ENCODE measurements at regions not wholly inside any gene's neighbourhood (a gene's known extent, or its start where the extent isn't known, plus 50 kb on each side); places are given as distances from the start of the nearest gene placed in this dataset.
"Not testable (repeated sequence)": the region's sequence is repeated elsewhere in the genome, so short reads cannot be mapped to it uniquely, and the experiment has no call there.

DNA sequence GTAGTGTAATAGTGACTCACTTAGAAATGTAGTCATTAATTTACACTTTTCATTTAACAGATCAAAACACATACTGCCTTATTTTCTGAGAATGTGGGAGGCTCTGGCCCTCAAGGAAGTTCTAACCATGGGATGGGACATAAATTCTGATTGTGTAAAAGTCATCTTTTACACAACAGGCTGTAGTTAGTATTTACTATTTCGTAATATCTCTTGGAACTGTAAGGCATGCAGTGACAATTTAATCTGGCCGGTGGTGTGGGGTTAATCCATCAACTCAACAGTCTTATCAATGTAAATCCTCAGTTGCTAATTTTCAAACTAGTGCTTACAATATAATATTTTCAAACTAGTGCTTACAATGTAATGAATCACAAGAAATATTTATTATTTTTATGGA lies 1599.2 kb downstream of the EFNB2 start:
- intact Hi-C loops (cut with micrococcal nuclease) = no loop called here

DNA sequence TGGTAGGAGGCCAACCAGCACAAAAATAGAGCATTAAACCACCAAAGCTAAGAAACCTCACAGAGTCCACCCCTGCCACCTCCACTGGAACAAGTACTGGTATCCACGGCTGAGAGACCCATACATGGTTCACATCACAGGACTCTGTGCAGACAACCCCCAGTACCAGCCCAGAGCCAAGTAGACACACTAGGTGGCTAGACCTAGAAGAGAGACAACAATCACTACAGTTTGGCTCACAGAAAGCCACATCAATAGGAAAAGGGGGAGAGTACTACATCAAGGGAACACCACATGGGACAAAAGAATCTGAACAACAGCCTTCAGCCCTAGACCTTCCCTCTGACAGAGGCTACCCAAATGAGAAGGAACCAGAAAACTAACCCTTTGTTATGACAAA lies 1614.9 kb downstream of the EFNB2 start:
- intact Hi-C loops (cut with micrococcal nuclease) = not testable (repeated sequence)

DNA sequence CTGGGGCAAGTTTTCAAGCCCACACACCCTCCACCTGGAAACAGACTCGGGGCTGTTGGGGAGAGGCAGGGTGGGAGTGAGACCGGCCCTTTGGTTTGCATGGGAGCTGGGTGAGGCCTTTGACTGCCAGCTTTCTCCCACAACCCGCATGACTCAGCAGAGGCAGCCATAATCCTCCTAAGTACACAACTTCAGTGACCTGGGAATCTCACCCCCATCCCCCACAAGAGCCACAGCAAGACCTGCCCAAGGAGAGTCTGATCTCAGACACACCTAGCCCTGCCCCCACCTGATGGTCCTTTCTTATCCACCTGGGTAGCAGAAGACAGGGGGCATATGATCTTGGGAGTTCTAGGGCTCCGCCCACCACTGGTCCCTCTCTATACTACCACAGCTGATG lies 1615.4 kb downstream of the EFNB2 start:
- intact Hi-C loops (cut with micrococcal nuclease) = no loop called here

DNA sequence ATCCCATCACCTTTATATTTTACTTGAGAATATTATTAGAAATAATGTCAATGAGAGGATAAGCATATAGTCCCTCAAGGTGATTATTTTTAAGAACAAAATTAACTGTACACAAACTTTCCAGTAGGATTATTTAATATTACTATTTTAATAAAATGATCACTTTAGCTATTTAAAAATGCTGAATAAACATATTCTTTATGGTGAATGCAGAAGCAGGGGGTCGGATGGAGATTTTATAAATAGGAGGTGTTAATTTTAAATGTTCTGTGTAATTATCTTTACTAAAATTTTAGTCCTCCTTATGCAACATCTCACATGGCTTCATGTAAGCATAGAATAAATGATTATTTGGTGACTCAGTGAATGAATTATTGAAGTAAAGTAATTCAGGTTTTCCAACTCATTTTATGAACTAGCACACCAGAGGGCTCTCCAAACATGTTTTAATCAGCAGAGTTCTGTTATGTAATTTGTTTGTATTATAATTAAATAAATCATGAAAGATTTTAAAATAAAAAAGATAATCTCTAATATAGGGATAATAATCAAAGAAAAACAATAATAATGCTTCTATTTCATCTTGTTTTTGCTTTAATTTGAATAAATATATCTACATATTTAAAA lies 1635.2 kb downstream of the EFNB2 start:
- intact Hi-C loops (cut with micrococcal nuclease) = no loop called here

DNA sequence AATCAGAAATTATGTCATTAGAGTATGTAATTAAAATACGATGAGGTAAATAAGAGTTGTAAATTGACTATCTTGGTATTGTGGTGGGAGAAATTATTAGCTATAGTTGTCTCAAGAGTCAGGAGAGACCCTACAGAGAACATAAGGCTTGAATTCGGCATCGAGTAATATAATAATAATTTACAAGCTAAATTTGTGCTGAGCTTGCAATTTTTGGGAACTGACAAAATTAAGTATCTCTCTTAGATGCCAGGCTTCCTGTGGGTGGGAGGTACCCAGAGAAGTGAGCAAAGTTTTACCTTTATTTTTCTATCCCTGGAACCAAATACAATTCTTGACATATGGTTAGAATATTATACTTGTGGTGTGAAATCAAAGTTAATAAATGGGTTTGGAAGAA lies 1637.0 kb downstream of the EFNB2 start:
- intact Hi-C loops (cut with micrococcal nuclease) = no loop called here

DNA sequence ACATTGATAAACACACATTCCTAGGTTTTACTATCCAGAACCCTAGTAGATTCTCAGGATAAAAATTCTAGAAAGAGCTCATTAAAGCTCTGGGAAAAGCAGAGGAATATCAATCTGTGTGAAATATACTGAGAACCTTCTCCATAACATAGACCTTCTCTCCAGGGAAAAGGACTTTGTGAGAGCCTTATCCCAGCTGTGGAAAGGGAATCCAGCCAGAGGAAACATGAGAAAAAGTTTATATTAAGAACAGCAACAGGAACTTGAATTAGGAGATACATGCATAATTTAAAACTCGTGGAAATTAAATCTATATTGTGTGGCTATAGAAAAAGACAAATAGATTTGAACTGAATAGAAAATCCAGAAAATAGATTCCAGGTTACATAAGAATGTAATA lies 1639.9 kb downstream of the EFNB2 start:
- intact Hi-C loops (cut with micrococcal nuclease) = no loop called here

DNA sequence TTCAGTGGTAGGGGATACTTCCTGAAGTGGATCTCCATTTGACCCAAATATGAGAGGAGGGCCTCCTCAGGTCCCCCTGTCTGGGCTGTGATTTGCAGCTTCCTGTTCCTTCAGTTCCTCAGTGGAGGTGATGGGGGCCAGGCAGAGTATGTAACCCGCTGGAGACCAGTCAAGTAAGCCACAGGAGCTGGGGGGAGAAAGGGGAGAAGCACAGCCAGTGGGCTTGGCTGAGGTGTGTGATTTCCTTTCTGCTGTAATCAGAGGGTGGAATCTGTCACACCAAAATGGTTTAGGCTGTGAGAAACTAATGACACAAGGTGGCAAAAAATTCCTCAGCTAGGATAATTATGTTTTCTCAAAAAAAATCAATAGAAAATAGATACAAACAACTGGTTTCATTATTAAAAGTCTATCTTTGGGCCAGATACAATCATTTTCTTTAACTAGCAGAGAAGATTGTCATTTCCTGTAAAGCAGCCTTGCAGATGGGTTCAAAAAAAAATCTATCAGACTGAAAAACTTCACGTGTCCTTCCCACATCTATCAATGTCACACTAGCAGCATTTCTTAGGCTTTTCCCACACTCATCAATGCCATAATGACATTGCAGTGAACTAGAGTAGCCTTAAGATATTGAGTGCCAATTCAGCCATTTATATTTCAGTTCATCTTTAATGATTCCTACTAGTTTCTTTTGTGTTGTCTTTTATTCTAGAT lies 1660.3 kb downstream of the EFNB2 start:
- intact Hi-C loops (cut with micrococcal nuclease) = no loop called here

DNA sequence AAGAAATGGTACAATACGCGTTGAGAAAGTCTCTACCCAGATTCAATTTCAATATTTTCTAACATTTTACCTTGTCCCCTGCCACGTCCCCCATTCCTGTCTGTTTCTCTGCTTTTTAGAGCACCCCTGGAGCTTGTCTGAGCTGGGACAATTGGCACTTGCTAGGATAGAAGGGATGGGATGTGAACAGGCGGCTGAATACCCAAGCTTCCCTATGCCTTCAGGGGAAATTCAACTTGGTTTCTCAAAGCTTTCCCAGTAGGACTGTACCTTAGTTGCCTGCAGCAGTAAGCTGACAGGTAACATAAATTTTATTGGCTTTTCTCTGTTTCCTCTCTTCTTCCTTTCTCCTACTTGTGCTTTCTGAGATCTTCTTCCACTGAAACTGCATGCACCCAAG lies 1663.3 kb downstream of the EFNB2 start:
- intact Hi-C loops (cut with micrococcal nuclease) = no loop called here

DNA sequence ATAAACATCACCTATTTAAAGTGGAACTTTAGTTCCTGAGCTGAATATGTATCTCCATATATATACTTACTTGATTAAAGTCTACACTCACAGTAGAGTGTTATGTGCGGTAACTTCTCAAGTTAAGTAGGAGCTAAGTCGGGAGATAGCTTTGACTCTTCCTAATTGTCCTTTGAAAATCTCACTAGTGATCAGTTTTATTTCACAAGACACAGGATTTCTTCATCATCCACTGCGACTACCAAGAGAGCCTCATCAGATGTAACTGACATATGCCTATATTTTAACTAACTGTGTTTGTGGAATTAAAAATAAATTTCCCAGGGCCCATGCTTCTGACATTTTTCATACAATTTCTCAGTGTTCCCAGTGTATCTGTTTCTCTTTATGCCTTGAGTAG lies 1664.0 kb downstream of the EFNB2 start:
- intact Hi-C loops (cut with micrococcal nuclease) = no loop called here

DNA sequence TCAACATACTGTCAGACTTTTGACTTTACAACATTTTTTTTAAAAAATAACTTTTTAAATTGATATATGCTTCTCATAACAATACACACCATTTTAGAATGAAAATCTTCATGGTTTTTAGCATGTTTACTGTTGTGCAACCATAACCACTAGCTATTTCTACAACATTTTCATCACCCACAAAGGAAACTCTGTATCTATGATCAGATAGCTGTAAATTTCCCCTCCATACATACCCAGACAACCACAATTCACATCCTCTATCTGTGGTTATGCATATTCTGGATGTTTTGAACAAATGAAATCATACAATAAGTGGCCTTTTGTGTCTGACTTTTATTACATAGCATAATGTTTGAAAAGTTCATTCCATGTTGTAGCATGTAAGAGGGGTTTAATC lies 1666.0 kb downstream of the EFNB2 start:
- intact Hi-C loops (cut with micrococcal nuclease) = no loop called here

DNA sequence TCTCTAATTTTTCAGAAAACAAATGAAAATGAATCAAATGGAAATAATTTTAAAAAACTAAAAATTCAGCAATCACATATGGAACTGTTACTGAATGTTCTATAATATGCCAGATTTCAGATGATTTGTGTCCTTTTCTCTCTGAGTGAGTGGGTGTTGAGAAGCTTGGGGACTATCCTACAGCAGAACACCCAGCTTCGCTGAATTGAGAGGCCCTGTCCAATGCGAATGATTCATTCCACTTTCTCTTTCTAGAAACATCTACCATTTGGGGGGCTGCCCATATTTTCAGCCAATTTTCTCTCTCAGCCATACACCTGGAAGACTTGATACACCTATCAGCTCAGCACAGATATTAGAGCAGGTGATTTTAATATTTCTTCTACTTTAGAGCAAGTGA lies 1666.7 kb downstream of the EFNB2 start:
- intact Hi-C loops (cut with micrococcal nuclease) = no loop called here

DNA sequence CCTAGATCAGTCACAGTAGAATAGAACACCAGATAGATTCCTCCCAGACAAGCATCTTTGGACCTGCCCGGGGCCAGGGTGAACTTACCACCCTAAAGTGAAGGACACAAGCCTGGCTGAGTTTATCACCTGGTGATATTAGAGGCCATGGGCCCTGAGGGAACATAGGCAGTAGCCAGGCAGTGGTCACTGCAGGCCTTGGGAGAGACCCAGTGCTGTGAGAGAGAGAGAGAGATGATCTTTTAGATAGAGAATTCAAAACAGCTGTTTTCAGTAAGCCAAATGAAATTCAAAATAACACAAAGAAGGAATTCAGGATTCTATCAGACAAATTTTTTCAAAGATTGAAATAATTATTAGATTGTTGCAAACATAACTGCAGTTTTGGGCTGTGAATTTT lies 1679.9 kb downstream of the EFNB2 start:
- intact Hi-C loops (cut with micrococcal nuclease) = no loop called here

DNA sequence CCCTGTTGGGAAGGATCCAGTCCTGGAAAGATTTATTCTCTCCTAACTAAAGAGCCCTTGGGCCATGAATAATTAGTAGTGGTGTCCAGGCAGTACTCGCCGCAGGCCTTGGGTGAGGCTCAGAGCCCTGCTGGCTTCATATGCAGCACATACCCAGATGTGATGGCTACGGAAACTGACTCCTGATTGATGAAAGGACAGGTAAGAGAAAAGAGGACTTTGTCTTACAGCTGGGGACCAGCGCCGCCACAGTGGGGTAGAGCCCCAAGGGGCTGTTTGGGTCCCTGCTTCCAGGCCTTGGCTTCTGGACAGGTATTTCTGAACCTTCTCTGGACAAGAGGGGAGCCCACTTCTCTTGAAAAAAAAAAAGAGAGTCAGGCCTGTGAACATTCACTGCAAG lies 1680.8 kb downstream of the EFNB2 start:
- intact Hi-C loops (cut with micrococcal nuclease) = no loop called here

DNA sequence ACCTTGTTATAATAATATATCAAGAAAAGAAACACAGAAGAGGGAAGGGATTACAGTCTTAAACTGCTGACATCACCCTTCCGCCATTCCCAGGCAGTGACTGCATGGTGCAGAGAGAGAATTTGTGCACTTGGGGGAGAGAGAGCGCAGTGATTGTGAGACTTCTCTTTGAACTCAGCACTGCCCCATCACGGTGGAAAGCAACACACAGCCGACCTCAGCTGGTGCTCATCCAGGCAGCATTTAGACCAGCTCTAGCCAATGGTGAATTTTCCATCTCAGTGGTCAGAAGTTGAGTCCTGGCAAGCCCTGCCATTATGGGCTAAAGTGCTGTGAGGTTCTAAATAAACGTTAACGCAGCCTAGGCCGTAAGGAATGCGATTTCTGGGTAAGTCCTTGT lies 1681.5 kb downstream of the EFNB2 start:
- intact Hi-C loops (cut with micrococcal nuclease) = no loop called here

DNA sequence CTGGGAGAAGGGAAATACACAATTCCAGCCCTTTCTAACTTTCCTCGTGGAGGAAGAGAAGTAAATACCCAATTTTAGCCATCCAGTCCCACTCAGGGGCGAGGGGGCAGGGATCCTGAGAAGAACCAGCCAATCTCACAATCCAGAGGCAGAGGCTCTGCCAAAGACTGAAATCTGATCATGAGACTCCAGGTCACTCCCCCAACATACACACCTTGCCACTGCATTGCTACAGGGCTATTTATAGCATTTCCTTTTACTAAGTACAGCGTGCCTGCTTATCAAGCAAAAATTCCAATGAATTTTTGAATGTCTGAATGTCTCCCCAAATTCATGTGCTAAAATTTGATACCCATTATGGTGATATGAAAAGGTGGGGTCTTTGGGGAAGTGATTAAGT lies 1687.5 kb downstream of the EFNB2 start:
- intact Hi-C loops (cut with micrococcal nuclease) = no loop called here

DNA sequence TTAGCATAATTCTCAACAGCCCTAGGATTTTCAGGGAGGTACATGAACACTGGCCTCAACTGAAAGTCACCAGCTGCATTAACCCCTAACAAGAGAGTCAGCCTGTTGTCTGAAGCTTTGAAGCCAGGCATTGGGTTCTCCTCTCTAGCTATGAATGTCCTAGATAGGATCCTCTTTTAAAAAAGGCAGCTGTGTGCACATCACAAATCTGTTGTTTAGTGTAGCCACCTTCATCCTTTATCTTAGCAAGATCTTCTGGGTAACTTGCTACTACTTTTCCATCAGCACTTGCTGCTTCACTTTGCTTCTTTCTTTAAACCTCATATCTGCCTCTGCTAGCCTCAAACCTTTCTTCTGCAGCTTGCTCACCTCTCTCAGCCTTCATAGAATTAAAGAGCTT lies 1692.1 kb downstream of the EFNB2 start:
- intact Hi-C loops (cut with micrococcal nuclease) = no loop called here

DNA sequence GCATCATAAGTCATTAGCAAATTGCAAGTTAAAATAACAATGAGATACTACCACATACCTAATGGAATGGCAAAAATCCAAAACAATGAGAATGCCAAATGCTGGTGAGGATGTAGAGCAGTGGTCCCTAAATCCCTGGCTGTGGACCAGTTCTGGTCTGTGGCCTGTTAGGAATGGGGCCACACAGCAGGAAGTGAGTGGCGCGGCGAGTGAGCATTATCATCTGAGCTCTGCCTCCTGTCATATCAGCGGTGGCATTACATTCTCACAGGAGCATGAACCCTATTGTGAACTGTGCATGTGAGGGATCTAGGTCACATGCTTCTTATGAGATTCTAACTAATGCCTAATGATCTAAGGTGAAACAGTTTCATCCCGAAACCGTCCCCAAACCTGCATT lies 1694.4 kb downstream of the EFNB2 start:
- intact Hi-C loops (cut with micrococcal nuclease) = no loop called here

DNA sequence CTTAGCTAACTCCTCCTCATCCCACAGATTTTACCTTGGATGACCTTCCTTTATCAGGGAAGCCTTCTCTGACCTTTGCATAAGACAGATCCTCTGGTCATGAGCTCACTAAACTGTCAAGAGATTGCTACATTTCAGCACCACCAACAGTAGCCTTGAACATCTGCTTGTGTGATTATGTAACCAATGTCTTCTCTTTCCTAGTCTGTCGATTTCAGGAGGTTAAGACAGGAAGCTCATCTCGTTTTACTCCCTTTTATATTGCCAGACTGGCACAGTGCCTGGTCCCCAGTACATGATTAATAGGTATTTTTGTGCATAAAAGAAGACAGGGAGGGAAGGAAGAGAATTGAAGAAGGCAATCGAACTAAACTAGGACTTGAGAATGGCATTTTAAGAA lies 1697.7 kb downstream of the EFNB2 start:
- intact Hi-C loops (cut with micrococcal nuclease) = no loop called here

DNA sequence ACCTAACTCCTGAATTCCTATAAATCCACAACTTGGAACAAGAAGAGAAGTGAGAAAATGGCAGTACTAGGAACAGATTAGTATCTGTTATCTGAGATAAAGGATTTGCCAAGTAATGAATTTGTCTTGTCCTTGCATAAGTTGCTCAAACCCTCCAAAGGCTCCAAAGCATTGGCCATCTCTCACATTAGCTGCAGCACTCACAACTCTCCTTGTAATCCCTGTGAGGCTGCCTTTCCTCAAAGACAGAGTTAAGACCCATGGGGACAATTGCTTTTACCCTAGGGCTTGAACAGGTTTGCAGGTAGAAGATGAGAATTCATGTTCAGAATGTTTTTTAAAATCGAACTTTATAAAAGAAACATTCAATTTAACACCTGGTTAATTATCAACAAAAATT lies 1702.2 kb downstream of the EFNB2 start:
- intact Hi-C loops (cut with micrococcal nuclease) = no loop called here

DNA sequence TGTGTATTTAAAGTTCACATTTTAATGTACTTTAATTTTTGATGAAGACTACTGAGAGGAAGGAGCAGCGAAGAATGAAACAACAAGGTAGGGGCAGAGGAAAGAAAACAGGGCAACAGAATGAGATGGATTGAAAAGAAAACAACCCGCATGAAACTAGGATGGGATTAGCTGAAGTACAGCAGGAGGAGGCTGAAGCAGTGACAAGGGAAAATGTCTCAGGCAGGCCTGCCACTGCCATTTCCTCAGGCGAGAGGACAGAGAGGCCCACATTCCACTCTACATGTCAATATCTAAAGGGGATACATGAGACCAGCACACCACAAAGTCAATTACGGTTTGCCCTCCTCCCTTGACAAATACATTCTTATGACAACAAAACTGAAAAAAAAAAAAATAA lies 1703.2 kb downstream of the EFNB2 start:
- intact Hi-C loops (cut with micrococcal nuclease) = no loop called here

DNA sequence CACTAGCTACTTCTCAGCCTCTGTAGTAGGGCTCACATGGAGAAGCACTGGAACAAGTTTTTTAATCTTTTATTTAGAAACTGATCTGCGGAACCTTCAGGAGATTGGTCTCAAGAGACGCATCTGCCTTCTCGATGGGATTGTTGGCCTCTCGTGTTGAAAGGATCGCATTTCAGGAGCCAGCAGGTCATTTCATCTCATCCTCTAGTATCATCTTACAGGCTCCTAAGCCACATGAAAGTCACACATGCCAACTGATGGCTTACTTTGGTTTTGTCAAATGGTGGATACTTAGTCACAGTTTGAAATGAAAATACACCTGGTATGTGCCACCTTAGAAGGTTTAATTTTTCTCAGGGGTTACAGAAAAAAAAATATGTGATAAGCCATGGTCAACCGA lies 1703.6 kb downstream of the EFNB2 start:
- intact Hi-C loops (cut with micrococcal nuclease) = no loop called here

DNA sequence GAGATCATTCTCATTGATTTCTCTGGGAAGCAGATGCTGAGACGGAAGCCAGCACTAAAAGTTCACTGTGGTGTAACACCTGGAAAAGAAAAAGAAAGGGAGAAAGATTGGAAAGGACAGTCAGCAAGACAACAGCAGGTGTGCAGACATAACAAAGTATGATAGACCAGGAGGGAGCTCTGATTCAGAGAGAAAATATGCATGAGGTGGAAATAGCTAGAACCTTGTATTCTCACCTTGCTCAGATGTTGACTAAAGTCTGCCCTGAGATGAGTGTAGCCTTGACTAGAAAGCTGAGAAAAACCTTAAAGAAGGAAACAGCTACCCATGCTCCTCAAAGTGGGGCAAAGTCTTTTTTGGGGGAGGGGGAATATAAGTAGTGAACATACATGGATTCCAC lies 1711.8 kb downstream of the EFNB2 start:
- intact Hi-C loops (cut with micrococcal nuclease) = no loop called here

DNA sequence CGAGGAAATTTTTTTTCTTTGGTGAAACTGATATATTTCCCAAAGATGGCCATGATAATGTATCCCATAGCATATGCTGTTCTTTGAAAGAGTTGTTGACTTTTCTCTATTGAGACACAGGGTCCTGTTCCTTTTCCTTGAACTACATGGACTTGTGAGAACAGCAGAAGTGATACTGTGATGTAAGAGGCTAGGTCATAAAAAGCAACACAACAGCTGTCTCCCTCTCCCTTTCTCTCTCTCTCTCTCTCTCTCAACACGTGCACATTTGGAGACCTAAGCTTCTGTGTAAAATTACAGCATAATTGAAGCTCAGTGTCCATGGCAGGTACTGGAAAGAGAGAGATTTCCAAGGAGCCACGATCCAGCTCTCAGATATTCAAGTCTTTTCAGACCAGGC lies 1712.4 kb downstream of the EFNB2 start:
- intact Hi-C loops (cut with micrococcal nuclease) = no loop called here

DNA sequence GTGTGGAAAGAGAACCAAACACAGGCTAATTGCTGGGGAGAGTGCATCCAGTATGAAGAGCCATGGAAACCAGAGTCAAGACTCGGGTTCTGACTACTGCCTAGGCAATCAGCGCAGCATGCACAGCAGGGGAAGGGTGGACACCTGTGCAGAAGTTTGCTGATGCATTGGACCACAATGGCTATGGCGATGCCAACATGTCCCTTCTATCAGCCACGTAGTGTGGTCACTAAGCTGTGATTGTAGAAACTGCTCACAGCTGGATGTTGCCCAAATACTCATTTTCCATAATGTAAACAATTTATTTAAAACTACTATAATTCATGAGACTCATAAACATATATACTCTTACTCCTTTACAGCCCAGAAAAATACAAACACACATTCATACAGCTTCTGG lies 1718.2 kb downstream of the EFNB2 start:
- intact Hi-C loops (cut with micrococcal nuclease) = no loop called here
